Stimulated activated CD4-positive, alpha-beta T cell treated with anti-CD3 and anti-CD28 coated beads, Interleukin-12 subunit alpha, Interleukin-12 subunit beta, amount 100 ng/mL, for 24 hours (primary cell): ENCODE measurements at regions not wholly inside any gene's neighbourhood (a gene's known extent, or its start where the extent isn't known, plus 50 kb on each side); places are given as distances from the start of the nearest gene placed in this dataset.
"Not testable (repeated sequence)": the region's sequence is repeated elsewhere in the genome, so short reads cannot be mapped to it uniquely, and the experiment has no call there.

Experiments used
- DNase-seq, 2 experiments: peaks; one replicate each; pipeline ENCODE4 v3.0.0-alpha.2; 2020; ENCODE audit warnings: low read depth in 2 of 2

- DNase-seq = not testable (repeated sequence)
Measured at GRCh38 chr17:77290759-77291558, 150.2 kb downstream of the SEC14L1 start.

- no peak for DNase-seq
Measured at GRCh38 chr17:77291591-77292386, 151.0 kb downstream of the SEC14L1 start.

DNA sequence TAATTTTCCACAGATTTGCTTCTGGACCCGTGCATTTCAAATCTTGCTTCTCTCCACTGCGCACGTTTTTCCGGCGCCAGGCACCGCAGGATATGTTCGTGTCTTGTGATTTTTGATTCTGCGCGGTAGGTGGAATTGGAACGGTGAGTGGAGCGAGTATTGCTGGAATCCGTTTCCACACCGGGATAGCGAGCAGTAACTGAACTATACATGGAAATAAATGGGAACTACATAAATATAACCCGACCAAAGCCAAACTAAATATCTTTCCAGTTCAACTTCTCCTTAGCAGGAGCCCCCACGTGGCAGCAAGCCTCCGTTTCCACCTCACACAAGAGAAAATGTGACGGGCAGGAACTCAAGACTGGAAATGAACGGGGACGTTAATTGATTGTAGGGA lies 154.0 kb downstream of the SEC14L1 start:
- DNase-seq = no peak

GRCh38 chr17:77295241-77295853 lies 154.6 kb downstream of the SEC14L1 start:
- DNase-seq = no peak

DNA sequence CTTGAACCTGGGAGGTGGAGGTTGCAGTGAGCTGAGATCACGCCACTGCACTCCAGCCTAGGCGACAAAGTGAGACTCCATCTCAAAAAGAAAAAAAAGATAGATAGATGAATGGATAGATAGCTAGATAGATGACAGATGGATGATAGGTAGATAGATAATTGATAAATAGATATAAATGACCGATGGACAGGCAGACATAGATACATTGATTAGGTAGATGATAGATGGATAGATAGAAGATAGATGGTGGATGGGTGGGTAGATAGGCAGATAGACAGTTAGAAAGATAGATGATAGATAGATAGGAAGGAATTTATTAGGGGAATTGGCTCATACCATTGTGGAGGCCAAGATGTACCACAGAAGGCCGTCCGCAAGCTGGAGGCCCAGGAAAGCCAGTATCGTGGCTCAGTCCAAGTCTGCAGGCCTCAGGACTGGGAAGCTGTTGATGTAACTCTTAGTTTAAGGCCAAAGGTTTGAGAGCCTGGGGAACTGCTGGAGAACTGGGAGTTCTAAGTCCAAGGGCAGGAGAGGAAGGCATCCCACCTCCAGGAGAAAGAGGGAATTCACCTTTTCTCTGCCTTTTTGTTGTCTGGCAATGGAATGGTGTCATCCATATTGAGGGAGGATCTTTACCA lies 156.1 kb downstream of the SEC14L1 start:
- no peak for DNase-seq

GRCh38 chr17:77297693-77298666 lies 157.2 kb downstream of the SEC14L1 start:
- DNase-seq = no peak

GRCh38 chr17:77298811-77299210 lies 158.0 kb downstream of the SEC14L1 start:
- DNase-seq = no peak

DNA sequence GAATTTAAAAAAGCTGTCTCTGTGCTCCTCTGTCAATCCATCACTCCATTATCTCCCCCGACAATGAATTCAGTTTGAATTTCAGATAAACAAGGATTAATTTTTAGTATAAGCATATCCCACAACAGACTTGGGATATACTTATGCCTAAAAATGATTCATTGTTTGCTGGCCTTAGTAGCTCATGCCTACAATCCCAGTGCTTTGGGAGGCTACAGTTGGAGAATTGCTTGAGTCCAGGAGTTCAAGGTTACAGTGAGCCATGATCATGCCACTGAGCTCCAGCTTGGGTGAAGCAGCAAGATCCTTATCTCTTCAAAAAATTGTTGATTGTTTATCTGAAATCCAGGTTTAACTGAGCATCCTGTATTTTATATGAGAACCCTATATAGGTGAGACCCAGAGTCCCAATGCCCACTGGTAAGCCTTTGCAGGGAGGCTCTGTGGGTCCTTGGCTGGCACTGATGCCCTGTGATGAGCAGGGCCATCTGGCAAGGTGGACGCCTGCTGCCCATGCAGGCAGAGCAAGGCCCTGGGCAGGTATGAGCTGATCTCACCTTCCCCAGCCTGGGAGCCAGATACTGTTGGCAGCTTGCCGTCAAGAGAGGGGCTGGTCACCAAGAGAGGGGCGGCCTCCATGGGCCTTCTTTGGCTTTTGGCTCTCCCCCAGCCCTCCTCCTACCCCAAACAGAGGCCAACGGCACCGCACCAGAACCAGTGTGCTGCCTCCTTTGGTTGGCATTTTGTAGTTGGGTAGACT lies 158.7 kb downstream of the SEC14L1 start:
- DNase-seq = no peak

DNA sequence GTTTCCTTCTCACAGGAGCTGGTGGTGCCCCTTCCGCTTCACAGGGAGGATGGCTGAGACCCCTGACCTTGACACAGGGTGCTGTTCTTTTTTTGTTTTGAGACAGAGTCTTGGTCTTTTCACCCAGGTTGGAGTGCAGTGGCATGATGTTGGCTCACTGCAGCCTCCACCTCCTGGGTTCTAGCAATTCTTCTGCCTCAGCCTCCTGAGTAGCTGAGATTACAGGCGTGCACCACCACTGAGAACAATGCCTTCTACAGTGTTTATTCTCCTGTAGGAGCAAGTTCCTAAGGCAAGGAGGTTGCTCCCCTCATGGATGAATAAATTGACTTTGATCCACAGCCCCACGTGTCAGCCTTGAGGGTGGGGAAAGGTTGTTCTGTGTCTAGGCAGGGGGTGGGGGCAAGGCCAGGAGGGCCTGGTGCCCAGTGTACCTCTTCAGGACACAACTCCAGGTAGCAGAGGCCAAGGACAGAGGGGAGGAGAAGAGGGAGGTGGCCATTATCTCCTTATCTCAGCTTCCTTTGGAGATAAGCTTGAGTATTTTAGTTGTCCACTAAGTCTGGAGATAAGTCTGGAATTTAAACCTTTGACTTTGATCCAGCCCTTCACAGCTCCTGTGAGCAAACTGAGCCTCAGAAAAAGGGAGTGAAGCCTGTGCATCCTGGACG lies 159.4 kb downstream of the SEC14L1 start:
- DNase-seq = no peak

DNA sequence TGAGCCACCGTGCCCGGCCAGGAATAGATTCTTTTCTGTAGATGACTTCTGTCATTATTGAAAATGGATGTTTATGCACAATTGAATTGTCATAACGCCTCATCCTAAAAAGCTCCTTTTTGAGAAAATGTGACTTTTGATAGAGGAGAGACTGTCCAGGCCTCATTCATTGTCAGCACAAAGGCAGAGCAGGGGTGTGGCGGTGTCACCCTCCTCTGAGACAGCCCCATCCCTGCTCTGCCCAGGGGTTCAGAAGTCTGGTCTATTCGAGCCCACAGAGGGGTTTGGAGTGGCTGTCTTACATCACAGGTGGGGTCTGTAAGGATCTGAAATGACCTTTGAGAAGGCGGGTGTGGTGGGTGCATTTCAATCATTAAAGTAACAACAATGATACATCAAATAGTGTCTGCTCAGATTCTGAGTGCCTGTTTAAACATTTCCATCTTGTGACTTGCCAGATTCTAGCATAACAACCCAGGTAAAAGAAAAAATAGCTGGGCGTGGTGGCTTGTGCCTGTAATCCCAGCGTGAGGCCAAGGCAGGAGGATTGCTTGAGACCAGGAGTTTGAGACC lies 161.0 kb downstream of the SEC14L1 start:
- no peak for DNase-seq

GRCh38 chr17:77302682-77303081 lies 161.9 kb downstream of the SEC14L1 start:
- no peak for DNase-seq

GRCh38 chr17:77303620-77304019 lies 162.9 kb downstream of the SEC14L1 start:
- no peak for DNase-seq

GRCh38 chr17:77304051-77304745 lies 163.4 kb downstream of the SEC14L1 start:
- DNase-seq = no peak

DNA sequence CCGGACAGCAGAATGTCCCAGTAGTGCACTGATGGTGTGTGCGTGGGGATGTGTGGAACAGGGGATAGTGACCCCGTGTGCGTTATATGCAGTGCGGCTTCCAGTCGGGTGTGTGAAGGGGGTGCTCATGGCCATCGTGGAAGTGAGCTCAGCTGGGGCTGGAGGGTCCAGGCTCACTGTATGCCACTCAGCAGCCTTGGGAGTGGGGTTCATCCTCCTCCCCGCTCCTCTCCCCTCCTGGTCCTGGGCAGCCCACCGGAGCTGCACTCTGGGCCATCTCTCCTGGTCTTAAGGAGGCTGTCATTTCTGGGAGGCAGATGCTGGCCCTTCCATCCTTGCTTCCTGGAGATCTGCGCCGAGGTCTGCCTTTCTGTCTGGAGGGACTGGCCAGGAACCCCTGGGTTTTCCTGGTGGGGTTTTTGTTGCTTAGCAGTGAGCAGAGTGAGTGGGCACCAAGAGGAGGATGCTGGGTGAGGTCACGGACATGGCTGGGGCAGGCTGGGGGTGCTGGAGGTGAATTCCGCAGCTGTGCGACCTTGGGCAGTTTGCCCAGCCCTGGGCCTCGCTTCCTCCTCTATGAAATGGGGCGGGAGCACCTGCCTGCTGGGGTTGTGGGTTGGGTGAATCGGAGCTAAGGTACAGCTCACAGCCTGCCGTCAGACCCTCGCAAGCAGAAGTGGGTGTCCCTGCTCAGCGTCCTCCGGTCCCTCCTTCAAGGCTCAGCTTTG lies 164.1 kb downstream of the SEC14L1 start:
- no peak for DNase-seq

GRCh38 chr17:77306048-77306789 lies 165.4 kb downstream of the SEC14L1 start:
- no peak for DNase-seq

DNA sequence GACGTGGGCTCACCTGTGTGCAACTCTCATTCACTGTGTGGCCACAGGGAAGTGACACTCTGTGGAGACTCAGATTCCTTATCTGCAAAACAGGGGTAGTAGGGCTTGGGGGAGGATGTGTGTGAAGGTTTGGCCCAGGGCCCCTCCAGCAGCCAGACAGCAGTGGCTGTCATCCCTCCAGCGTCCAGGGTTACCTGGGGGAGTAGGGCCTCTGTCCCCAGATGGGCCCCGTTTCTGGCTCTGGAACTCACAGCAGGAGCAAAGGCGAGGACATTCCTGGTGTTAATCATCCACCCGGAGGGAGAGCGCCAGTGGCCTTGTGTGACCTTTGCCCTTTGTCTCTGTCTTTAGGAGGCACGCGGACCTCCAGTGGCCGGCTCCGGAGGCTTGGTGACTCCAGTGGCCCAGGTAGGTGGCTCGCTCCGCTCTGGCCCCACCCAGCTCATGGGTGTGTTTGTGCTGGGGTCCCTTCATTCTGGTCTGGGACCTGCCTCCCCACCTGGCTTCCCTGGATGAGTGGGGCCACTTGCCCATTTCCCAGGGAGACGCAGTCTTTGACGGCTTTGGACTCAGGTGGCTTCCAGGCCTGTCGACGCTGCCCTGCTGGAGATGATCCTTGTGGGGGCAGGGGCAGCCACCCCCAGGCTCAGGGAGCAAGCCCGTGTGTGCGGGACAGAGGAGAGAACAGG lies 166.2 kb downstream of the SEC14L1 start:
- DNase-seq = no peak
